ENCODE measurements at regions not wholly inside any gene's neighbourhood (a gene's known extent, or its start where the extent isn't known, plus 50 kb on each side); places are given as distances from the start of the nearest gene placed in this dataset.

DNA sequence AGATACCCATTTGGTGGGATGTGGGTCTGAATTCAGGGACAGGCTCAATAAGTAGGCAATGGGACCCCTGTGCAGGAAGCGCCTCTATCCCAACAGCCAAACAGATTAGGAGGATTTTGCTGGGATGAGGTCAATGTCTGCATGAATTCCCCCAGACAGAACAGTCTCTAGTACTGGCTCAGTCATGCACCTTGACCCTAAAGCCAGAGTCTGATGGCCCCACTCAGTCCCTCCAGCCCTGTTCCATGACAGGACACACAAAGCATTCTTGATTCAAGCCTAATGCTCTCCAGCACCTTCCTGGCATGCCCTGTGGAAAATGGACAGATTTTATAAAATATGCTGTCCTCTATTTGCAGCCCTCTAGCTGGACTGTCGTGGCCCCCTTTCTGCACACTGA lies 49.8 kb upstream of the RAB6D start:
- intact Hi-C loops (cut with micrococcal nuclease), result loop anchor here (1.0 to 10.0 kb wide), 9 partner anchors 79 to 731 kb away; partner anchors contain the start of genes MZT2A (in 2 of the 2) and CCDC74A (in 1 of the 2)
- no peaks in the 10 kb centered on the region for H3K9me3 Mint-ChIP-seq
- ChIA-PET POLR2A (interaction anchor here (0.6 to 1.4 kb wide), 2 partner anchors 79 to 224 kb away, joined by 3 to 4 read pairs; no protein-coding TSS in a partner anchor), CTCF (interaction anchor here (1.6 to 1.8 kb wide), 2 partner anchors 79 to 259 kb away, joined by 7 to 8 read pairs; partner anchors contain the start of gene MZT2A)
- H3K4me3 ChIP-seq (ENCODE audit: low read length), result no peak overlapping the region
- ATAC-seq (no peak), DNase-seq (no peak)
- H3K4me3 Mint-ChIP-seq, result no peak overlapping the region
- no peaks in the 10 kb centered on the region for H3K4me1 ChIP-seq (ENCODE audit: control insufficient read depth in 2 of 2, insufficient read depth in 2 of 2, low read length in 2 of 2)
- H3K36me3 Mint-ChIP-seq, result no peaks in the 10 kb centered on the region
- H3K36me3 ChIP-seq (ENCODE audit: control insufficient read depth in 2 of 3, insufficient read depth in 3 of 3, low read length in 3 of 3), result no peaks in the 10 kb centered on the region
- peaks cover 16 to 57% (median 41%) of the 10 kb centered on the region in 5 donors for H3K27me3 Mint-ChIP-seq
- no peak overlapping the region for H3K27ac Mint-ChIP-seq
- H3K4me1 Mint-ChIP-seq, result peaks cover 0 to 8% (median 0%) of the 10 kb centered on the region in 7 donors
- H3K9me3 ChIP-seq (ENCODE audit: control insufficient read depth in 2 of 3, low read length in 3 of 3), result no peaks in the 10 kb centered on the region
- H3K27ac ChIP-seq (ENCODE audit: low read depth, low read length), result no peak overlapping the region
- H3K27me3 ChIP-seq (ENCODE audit: control insufficient read depth in 2 of 2, insufficient read depth in 2 of 2, low read length in 2 of 2), result peaks cover 0 to 3% of the 10 kb centered on the region in 2 donors
